GM12872 (cell line): ENCODE measurements at regions not wholly inside any gene's neighbourhood (a gene's known extent, or its start where the extent isn't known, plus 50 kb on each side); places are given as distances from the start of the nearest gene placed in this dataset.

ENCODE experiments used
- TF ChIP-seq, protein P1 (sequence below): IDR thresholded peaks from 3 replicates; pipeline ENCODE4 v1.5.1; 2011; ENCODE audit warnings: low read depth, mild to moderate bottlenecking, low read length, moderate library complexity; ENCODE audit not compliant: insufficient read depth

DNA sequence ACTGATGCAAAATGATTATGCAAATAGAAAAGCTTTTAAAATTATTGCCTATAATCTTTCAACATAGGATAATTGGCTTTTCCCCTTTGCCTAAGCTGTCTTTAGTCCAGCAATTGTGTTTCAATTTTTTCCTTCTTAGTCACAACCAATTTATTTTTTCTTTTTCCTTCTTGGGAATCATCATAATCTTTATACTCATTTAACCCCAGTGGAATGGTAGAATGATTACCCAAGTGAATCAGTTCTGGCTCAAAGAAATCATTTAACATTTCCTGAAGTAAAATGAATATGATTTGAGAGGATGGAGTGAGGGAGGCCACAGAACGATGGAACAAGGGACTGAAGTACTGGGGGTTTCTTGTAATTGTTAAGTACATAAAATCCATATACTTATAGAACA is 93.0 kb upstream of the CRIM1 start:
- TF ChIP-seq, protein P1, sequence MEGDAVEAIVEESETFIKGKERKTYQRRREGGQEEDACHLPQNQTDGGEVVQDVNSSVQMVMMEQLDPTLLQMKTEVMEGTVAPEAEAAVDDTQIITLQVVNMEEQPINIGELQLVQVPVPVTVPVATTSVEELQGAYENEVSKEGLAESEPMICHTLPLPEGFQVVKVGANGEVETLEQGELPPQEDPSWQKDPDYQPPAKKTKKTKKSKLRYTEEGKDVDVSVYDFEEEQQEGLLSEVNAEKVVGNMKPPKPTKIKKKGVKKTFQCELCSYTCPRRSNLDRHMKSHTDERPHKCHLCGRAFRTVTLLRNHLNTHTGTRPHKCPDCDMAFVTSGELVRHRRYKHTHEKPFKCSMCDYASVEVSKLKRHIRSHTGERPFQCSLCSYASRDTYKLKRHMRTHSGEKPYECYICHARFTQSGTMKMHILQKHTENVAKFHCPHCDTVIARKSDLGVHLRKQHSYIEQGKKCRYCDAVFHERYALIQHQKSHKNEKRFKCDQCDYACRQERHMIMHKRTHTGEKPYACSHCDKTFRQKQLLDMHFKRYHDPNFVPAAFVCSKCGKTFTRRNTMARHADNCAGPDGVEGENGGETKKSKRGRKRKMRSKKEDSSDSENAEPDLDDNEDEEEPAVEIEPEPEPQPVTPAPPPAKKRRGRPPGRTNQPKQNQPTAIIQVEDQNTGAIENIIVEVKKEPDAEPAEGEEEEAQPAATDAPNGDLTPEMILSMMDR = no peak

DNA sequence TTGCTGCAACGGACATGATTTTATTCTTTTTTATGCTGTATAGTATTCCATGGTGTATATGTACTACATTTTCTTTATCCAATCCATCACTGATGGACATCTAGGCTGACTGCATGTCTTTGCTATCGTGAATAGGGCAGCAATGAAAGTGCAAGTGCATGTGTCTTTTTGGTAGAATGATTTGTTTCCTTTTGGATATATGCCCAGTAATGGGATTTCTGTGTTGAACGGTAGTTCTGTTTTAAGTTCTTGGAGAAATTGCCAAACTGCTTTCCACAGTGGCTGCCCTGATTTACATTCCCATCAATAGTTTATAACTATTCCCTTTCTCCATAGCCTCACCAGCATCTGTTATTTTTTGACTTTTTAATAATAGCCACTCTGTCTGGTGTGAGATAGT is 99.7 kb upstream of the CRIM1 start:
- TF ChIP-seq, protein P1 = no peak

DNA sequence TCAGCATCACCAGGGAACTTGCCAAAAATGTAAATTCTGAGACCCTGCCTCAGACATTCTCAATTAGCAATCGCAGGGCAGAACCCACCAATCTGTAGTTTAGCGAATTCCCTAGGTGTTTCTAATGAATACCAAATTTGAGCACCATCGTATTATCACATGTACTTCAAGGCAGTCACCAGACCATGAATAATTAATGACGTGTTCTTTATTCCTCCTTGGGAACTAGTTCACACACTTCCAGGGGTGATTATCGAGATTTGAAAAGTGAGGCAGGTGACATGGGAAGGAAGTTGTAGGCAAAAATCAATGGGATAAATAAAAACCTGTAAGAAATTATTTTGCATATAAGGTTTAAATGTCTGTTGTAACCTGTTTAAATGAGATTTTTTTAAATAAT is 102.5 kb upstream of the CRIM1 start:
- TF ChIP-seq, protein P1 = no peak

DNA sequence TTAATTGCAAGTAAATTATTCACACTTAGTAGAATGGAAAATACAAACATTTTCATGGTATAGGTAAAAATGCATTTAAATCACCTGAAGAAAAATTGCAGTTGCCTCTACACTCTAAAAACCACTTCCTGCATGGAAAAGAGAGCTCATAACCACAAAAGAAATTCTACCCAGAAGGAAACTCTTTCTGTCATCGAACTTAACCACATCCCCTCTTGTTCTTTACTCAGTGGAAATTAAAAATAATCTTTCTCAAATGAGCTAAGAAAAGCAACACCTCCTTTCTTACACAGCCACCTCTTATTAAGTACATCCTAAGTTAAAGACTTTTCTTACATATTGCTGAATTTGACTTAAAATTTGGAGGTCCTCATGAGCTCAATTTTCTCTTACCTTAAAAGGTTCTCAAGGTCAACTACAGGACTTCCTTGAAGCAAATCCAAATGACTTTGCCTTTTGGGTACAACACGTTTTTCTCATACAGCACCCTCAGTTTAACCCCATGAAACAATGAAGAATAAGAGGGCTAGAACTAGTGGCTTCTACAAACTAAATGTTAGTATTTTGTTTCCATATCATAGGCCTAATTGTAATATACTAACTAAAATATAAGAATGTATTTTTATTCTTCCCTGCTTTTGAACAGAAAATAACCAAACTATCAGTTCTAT is 109.1 kb upstream of the CRIM1 start:
- TF ChIP-seq, protein P1 = no peak

DNA sequence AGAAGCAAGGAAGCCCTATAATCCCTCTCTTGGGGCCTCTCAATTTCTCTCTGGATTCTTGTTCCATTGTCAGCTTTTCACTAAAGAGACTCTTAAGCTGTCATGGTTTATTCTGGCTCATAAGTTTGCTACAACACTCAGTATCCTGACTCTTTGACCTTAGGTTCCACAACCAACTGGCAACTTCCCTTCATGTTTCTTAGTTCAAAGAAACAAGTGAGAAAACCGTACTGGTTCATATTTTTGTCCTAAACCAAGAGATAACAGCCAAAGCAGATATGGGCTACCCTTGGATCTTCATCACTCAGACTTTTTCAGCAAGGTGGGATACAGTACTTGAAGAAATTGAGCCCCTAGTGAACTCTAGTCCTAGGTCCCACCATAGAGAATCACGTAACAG is 109.9 kb upstream of the CRIM1 start:
- TF ChIP-seq, protein P1 = no peak

DNA sequence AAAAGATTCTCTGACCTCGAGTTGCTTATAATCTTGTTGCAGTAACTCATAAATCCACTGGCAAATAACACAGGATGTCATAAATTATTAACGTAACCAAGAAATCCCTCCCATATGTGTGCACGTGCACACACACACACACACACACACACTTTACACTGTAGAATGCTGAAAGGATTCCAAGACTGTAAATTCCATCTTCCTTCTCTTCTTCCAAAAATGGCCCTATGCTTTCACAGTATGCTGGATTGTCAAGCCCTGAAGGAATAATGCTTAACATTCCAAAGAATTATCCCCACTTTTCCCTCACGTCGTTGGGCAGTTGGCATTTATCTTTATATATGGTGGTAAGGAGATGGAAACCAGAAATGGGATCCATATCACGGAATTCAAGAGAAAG is 117.5 kb upstream of the CRIM1 start:
- TF ChIP-seq, protein P1 = no peak

DNA sequence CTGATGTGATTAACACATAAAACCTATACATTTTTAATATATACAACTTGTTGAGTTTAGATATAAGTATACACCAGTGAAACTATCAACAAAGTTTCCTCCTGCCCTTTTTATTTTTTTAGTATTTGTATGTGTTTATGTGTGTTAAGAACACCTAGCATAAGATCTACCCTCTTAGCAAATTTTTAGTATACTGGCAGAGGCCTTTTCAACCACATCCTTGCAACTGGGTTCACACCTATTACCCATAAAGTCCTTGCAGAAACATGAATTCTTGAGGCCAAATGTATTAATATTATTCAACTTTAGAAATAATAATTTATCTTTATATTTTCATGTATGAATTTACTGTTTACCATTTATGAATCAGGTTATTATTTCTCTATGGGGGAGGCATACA is 119.7 kb upstream of the CRIM1 start:
- TF ChIP-seq, protein P1 = no peak
